Lung (tissue), 11 donors: ENCODE measurements at regions not wholly inside any gene's neighbourhood (a gene's known extent, or its start where the extent isn't known, plus 50 kb on each side); places are given as distances from the start of the nearest gene placed in this dataset.

Experiments used
- ATAC-seq: fragments of 200-7000 bp; cut with Tn5 transposase; one replicate; pipeline ENCODE4 v1.9.1; 2020; ENCODE audit warnings: moderate number of reproducible peaks; ENCODE audit not compliant: insufficient read depth, low FRiP score
- DNase-seq, 3 donors: peaks; one replicate each; pipeline ENCODE4 v3.0.0-alpha.2; 2013 to 2017
- H3K27ac ChIP-seq, 2 donors: one replicate each; pipeline ENCODE4 v1.5.1; 2013; ENCODE audit warnings: mild to moderate bottlenecking in 2 of 2, moderate library complexity in 2 of 2, control low read depth in 1 of 2, inconsistent platforms in 1 of 2, low read depth in 1 of 2, low read length in 1 of 2
- H3K27me3 ChIP-seq, 3 donors: one replicate each; pipeline ENCODE4 v1.5.1; 2013; ENCODE audit warnings: low read length in 2 of 3; ENCODE audit not compliant: control insufficient read depth in 3 of 3, insufficient read depth in 3 of 3
- H3K36me3 ChIP-seq, 4 donors: one replicate each; pipeline ENCODE4 v1.5.1; 2013; ENCODE audit warnings: low read length in 4 of 4, mild to moderate bottlenecking in 1 of 4, moderate library complexity in 1 of 4; ENCODE audit not compliant: control insufficient read depth in 4 of 4, insufficient read depth in 4 of 4
- H3K4me1 ChIP-seq, 5 donors: one replicate each; pipeline ENCODE4 v1.5.1; 2013; ENCODE audit warnings: low read length in 5 of 5, mild to moderate bottlenecking in 2 of 5, moderate library complexity in 1 of 5; ENCODE audit not compliant: control insufficient read depth in 5 of 5, insufficient read depth in 5 of 5
- H3K4me3 ChIP-seq: one replicate; pipeline ENCODE4 v1.5.1; 2013; ENCODE audit warnings: mild to moderate bottlenecking, control low read depth, moderate library complexity
- H3K9ac ChIP-seq, 2 donors: one replicate each; pipeline ENCODE4 v1.5.1; 2013; ENCODE audit warnings: low read length in 2 of 2, control low read depth in 1 of 2; ENCODE audit not compliant: insufficient read depth in 1 of 2
- H3K9me3 ChIP-seq, 4 donors: one replicate each; pipeline ENCODE4 v1.5.1; 2013; ENCODE audit warnings: low read length in 3 of 4, mild to moderate bottlenecking in 1 of 4, moderate library complexity in 1 of 4; ENCODE audit not compliant: control insufficient read depth in 4 of 4, insufficient read depth in 3 of 4
- WGBS, 2 donors: extraction: QIAGEN DNeasy Blood & Tissue Kit; methylation state at CpG; one replicate each; pipeline ENCODE4 v1.1.7; 2013; 5-methylcytosine and 5-hydroxymethylcytosine counted together
- TF ChIP-seq, protein P1 (sequence below): IDR thresholded peaks from 2 replicates; pipeline ENCODE4 v1.5.1; 2012; ENCODE audit warnings: mild to moderate bottlenecking; ENCODE audit errors: control extremely low read depth, extremely low read depth
- donor health status: control.
- donor health status: control.
- donor health status: Bipolar disorder and iron deficiency.
- donor health status: healthy.
- donor health status: DM: yes; HTN: yes; CAD: no.

GRCh38 chr7:46871516-46871915 lies 710.4 kb downstream of the TNS3 start:
- ATAC-seq (no peak), DNase-seq (no peak)
- no peak overlapping the region for H3K27ac ChIP-seq
- TF ChIP-seq, protein P1, sequence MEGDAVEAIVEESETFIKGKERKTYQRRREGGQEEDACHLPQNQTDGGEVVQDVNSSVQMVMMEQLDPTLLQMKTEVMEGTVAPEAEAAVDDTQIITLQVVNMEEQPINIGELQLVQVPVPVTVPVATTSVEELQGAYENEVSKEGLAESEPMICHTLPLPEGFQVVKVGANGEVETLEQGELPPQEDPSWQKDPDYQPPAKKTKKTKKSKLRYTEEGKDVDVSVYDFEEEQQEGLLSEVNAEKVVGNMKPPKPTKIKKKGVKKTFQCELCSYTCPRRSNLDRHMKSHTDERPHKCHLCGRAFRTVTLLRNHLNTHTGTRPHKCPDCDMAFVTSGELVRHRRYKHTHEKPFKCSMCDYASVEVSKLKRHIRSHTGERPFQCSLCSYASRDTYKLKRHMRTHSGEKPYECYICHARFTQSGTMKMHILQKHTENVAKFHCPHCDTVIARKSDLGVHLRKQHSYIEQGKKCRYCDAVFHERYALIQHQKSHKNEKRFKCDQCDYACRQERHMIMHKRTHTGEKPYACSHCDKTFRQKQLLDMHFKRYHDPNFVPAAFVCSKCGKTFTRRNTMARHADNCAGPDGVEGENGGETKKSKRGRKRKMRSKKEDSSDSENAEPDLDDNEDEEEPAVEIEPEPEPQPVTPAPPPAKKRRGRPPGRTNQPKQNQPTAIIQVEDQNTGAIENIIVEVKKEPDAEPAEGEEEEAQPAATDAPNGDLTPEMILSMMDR: no peak
- H3K36me3 ChIP-seq: no peaks in the 10 kb centered on the region
- no peaks in the 10 kb centered on the region for H3K27me3 ChIP-seq
- no peak overlapping the region for H3K9ac ChIP-seq
- H3K4me1 ChIP-seq: no peaks in the 10 kb centered on the region
- H3K4me3 ChIP-seq: no peak overlapping the region
- no peaks in the 10 kb centered on the region for H3K9me3 ChIP-seq
- WGBS, 2 donors: 85 to 88% methylated on average over 4 of the region's 4 CpGs

DNA sequence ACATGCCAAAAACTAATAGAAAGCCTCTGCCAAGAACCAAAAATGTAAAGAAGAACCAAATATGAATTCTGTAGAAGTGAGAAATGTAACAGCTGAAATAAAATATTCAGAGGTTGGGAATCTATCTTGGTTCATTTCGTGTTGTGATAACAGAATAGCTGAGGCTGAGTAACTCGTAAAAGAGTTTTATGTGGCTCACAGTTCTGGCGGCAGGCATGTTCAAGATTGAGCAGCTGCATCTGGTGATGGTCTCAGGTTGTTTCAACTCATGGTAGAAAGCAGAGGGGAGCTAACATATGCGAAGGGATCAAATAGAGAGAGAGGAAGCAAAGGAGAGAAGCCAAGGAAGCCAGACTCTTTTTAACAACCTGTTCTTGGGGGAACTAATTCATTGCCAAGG lies 717.2 kb downstream of the TNS3 start:
- Histone ChIP-seq H3K27ac (no peak overlapping the region), H3K36me3 (no peaks in the 10 kb centered on the region), H3K27me3 (no peaks in the 10 kb centered on the region), H3K4me1 (no peaks in the 10 kb centered on the region), H3K4me3 (no peak overlapping the region), H3K9ac (no peak overlapping the region), H3K9me3 (no peaks in the 10 kb centered on the region)
- no peak for DNase-seq
- TF ChIP-seq, protein P1: no peak
- 79 to 94% methylated on average over 4 of the region's 4 CpGs for WGBS, 2 donors
- ATAC-seq: no peak

GRCh38 chr7:46859963-46860475 lies 721.9 kb downstream of the TNS3 start:
- no peak overlapping the region for H3K4me3 ChIP-seq
- no peaks in the 10 kb centered on the region for H3K9me3 ChIP-seq
- H3K4me1 ChIP-seq: no peaks in the 10 kb centered on the region
- H3K27me3 ChIP-seq: no peaks in the 10 kb centered on the region
- no peak overlapping the region for H3K9ac ChIP-seq
- peak overlapping the region in 1 of 2 donors; percentile 33 for H3K27ac ChIP-seq
- WGBS, 2 donors: 58 to 60% methylated on average over 6 of the region's 6 CpGs
- DNase-seq: no peak
- no peak for ATAC-seq
- H3K36me3 ChIP-seq: no peaks in the 10 kb centered on the region
- TF ChIP-seq, protein P1: no peak

DNA sequence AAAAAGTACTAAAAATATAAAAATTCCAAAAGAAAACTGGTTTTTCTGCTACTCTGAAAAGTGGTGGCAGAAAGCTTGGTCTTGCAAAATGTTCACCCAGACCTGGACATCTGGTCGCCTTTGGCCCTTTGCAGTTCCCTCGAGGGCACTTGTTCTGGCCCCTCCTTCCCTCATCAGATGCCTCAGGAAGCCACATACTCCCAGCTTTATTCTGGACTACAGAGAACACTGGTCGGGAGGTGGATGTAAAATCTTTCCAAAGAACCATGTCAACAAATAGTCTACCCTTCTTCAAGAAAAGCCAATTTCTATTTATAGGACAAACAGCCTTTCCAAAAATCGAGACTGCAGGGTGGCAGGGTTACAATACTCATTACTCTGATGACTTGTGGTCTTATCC lies 726.1 kb downstream of the TNS3 start:
- Histone ChIP-seq H3K4me1 (no peaks in the 10 kb centered on the region), H3K36me3 (no peaks in the 10 kb centered on the region), H3K9ac (no peak overlapping the region), H3K27me3 (no peaks in the 10 kb centered on the region), H3K9me3 (no peaks in the 10 kb centered on the region), H3K27ac (no peak overlapping the region), H3K4me3 (no peak overlapping the region)
- WGBS, 2 donors: 57 to 76% methylated on average over 4 of the region's 4 CpGs
- ATAC-seq: no peak
- DNase-seq: no peak
- TF ChIP-seq, protein P1: no peak
